HepG2 (cell line): ENCODE measurements at regions not wholly inside any gene's neighbourhood (a gene's known extent, or its start where the extent isn't known, plus 50 kb on each side); places are given as distances from the start of the nearest gene placed in this dataset.
A peak's percentile ranks its signal among the peaks of the same experiment; 100 is the strongest.

Source experiments
- ATAC-seq: fragments of 200-7000 bp; cut with Tn5 transposase; 3 replicates; pipeline ENCODE4 v1.9.1; 2020; ENCODE audit warnings: mild to moderate bottlenecking, moderate library complexity
- BruUV-seq: library from RNA; stranded (reverse); fragments of 400-500 nt; replicated peaks from 2 replicates; lab custom pipeline; 2021; lab: Mats Ljungman, UMichigan
- CTCF ChIA-PET: fragments of 300-600 bp; formaldehyde crosslinking; extraction: SDS; loops from one replicate; lab custom pipeline; 2021; ENCODE audit warnings: low total read pairs, inconsistent platforms, low intra/inter-chr PET ratio; lab: Yijun Ruan, JAX
- POLR2A ChIA-PET: fragments of 350-600 bp; sonication (Branson Sonifier 250); formaldehyde crosslinking; loops from one replicate; lab custom pipeline; 2020; ENCODE audit warnings: antibody characterized with exemption, inconsistent platforms; lab: Yijun Ruan, JAX
- DNase-seq: peaks from one replicate; pipeline ENCODE4 v3.0.0-alpha.2; 2015; ENCODE audit warnings: low spot score
- FAIRE-seq: peaks from 3 replicates; lab custom pipeline; 2011; peaks lifted over from hg19 to GRCh38; lab: Jason Lieb, UNC
- H2AFZ ChIP-seq: one replicate; pipeline ENCODE4 v1.6.1; 2011; ENCODE audit warnings: low read length, inconsistent platforms
- H3K27ac ChIP-seq: fragments of 300-600 bp; 3 replicates; pipeline ENCODE4 v1.8.0; 2011; ENCODE audit warnings: mixed run types, mild to moderate bottlenecking, mixed read lengths, low read length, inconsistent platforms; ENCODE audit not compliant: insufficient read depth; ENCODE audit errors: extremely low read length
- H3K27me3 ChIP-seq, 2 experiments: fragments of 200-600 bp in 1 of 2; 2 replicates in 1 of 2; 3 replicates in 1 of 2; pipeline versions ENCODE4 v1.6.0 to v1.8.0; 2011; ENCODE audit warnings: low read length in 2 of 2, mild to moderate bottlenecking in 2 of 2, moderate library complexity in 2 of 2, inconsistent platforms in 1 of 2; ENCODE audit not compliant: insufficient read depth in 2 of 2, control insufficient read depth in 1 of 2
- H3K36me3 ChIP-seq, 2 experiments: fragments of 200-600 bp in 1 of 2; replicated peaks in 1 of 2; 2 replicates in 1 of 2; 3 replicates in 1 of 2; pipeline versions ENCODE4 v1.5.1 to v1.8.0; 2011; ENCODE audit warnings: low read length in 2 of 2, inconsistent platforms in 1 of 2; ENCODE audit not compliant: insufficient read depth in 2 of 2, control insufficient read depth in 1 of 2
- H3K4me1 ChIP-seq: 2 replicates; pipeline ENCODE4 v1.5.1; 2012; ENCODE audit warnings: low read length, inconsistent platforms; ENCODE audit not compliant: insufficient read depth
- H3K4me2 ChIP-seq: 2 replicates; pipeline ENCODE4 v1.6.0; 2011; ENCODE audit warnings: low read depth, low read length, inconsistent platforms
- H3K4me3 ChIP-seq, 3 experiments: fragments of 200-600 bp in 1 of 3; sonication (generic), shearing (Covaris generic) in 1 of 3; replicated peaks in 1 of 3; 2 replicates each; pipeline ENCODE4 v1.5.1; 2011 to 2016; ENCODE audit warnings: low read length in 3 of 3, inconsistent platforms in 2 of 3, low read depth in 2 of 3, mild to moderate bottlenecking in 2 of 3, control low read depth in 1 of 3, mixed read lengths in 1 of 3; ENCODE audit not compliant: insufficient read depth in 1 of 3
- H3K79me2 ChIP-seq: one replicate; pipeline ENCODE4 v1.6.1; 2011; ENCODE audit warnings: low read length, inconsistent platforms; ENCODE audit not compliant: insufficient read depth
- H3K9ac ChIP-seq: 2 replicates; pipeline ENCODE4 v1.6.0; 2011; ENCODE audit warnings: mild to moderate bottlenecking, low read depth, low read length, inconsistent platforms; ENCODE audit not compliant: insufficient read depth
- H3K9me3 ChIP-seq: 2 replicates; pipeline ENCODE4 v1.5.1; 2012; ENCODE audit warnings: mild to moderate bottlenecking, low read length
- H4K20me1 ChIP-seq: 2 replicates; pipeline ENCODE4 v1.6.0; 2011; ENCODE audit warnings: inconsistent platforms, mild to moderate bottlenecking, low read length, moderate library complexity; ENCODE audit not compliant: insufficient read depth
- FOSL2 ChIP-seq: sonication (generic); formaldehyde crosslinking; IDR thresholded peaks from 2 replicates; pipeline ENCODE4 v1.4.0; 2020; ENCODE audit warnings: missing genetic modification reagents
- ONECUT2 ChIP-seq: sonication (generic); formaldehyde crosslinking; IDR thresholded peaks from 2 replicates; pipeline ENCODE4 v1.4.0; 2020; ENCODE audit warnings: missing genetic modification reagents
- ZBED4 ChIP-seq: sonication (generic); formaldehyde crosslinking; IDR thresholded peaks from 2 replicates; pipeline ENCODE4 v1.4.0; 2020; ENCODE audit warnings: missing genetic modification reagents, borderline replicate concordance
- WGBS: methylation state at CpG from one replicate; pipeline ENCODE4 v1.1.6; 2017; ENCODE audit warnings: low lambda C conversion rate; 5-methylcytosine and 5-hydroxymethylcytosine counted together
- in situ Hi-C: cut with HindIII; loops from 2 replicates; pipeline ENCODE4 v1.10.0; 2017; ENCODE audit warnings: low pct_unique_long_range_greater_than_20kb; ENCODE audit not compliant: extremely low pct_ligation_motif_present
- intact Hi-C: fragments of 100-400 bp; cut with micrococcal nuclease; formaldehyde crosslinking; loops from one replicate; pipeline ENCODE4 v1.10.0; 2022; ENCODE audit not compliant: unreplicated experiment
- TF ChIP-seq, protein P1 (sequence below): sonication (generic); formaldehyde crosslinking; IDR thresholded peaks from 2 replicates; pipeline ENCODE4 v1.5.0; 2020; ENCODE audit warnings: mild to moderate bottlenecking, missing genetic modification reagents, moderate library complexity

DNA sequence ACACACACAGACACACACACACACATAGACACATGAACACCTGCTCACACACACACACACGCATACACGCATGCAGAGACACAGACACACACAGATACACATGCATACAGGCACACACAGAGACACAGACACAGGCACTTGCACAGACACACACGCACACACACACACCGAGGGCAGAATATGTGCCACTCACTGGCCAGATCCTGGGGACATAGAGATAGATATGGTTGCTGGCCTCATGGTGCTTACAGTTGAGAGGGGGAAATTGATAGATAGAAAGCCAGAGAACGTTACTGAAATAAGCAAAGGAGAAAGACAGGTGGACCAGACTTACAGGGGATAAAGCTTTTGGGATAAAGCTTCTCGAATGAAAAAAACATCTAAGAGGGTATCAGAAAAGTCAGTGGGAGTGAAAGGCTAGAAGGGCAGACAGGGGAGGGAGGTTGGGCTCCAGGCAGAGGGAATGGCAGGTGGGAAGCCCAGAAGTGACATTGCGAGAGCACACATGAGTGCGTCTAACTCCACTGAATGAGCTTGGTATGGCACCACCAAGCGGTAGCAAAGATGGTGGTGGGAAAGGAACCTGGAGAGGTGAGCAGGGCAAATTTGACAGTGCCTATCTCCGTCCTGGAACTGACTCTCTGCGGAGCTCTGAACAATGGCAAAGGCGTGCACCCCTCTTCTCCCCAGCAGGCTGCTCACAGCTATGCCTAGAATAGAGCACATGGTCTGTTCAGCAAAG lies 390.1 kb upstream of the TRIB2 start (continued):
- TF ChIP-seq, protein P1, sequence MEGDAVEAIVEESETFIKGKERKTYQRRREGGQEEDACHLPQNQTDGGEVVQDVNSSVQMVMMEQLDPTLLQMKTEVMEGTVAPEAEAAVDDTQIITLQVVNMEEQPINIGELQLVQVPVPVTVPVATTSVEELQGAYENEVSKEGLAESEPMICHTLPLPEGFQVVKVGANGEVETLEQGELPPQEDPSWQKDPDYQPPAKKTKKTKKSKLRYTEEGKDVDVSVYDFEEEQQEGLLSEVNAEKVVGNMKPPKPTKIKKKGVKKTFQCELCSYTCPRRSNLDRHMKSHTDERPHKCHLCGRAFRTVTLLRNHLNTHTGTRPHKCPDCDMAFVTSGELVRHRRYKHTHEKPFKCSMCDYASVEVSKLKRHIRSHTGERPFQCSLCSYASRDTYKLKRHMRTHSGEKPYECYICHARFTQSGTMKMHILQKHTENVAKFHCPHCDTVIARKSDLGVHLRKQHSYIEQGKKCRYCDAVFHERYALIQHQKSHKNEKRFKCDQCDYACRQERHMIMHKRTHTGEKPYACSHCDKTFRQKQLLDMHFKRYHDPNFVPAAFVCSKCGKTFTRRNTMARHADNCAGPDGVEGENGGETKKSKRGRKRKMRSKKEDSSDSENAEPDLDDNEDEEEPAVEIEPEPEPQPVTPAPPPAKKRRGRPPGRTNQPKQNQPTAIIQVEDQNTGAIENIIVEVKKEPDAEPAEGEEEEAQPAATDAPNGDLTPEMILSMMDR (CRISPR knock-in tag) = peak; percentile 69

GRCh38 chr2:12330916-12331315 lies 385.8 kb upstream of the TRIB2 start:
- no peaks in the 10 kb centered on the region for H3K79me2 ChIP-seq
- H3K4me2 ChIP-seq = no peak overlapping the region
- no peaks in the 10 kb centered on the region for H3K4me1 ChIP-seq
- no peak for DNase-seq
- no peak overlapping the region for H3K9ac ChIP-seq
- no TSS peak for BruUV-seq
- 0 out of 2 replicates have a peak, but pooled peaks have one; percentile 10 for TF ChIP-seq FOSL2
- no peak for TF ChIP-seq ONECUT2 (CRISPR knock-in tag)
- no peak for TF ChIP-seq ZBED4 (CRISPR knock-in tag)
- TF ChIP-seq, all 625 proteins: peak for 1
- POLR2A ChIA-PET = no interaction called here
- FAIRE-seq = no peak
- Histone ChIP-seq H3K27me3 (peaks cover 0 to 6% of the 10 kb centered on the region in 2 experiments; a peak in 1 of 5 replicates), H4K20me1 (no peaks in the 10 kb centered on the region), H3K27ac (no peak overlapping the region), H2AFZ (no peak overlapping the region), H3K36me3 (no peaks in the 10 kb centered on the region), H3K9me3 (no peaks in the 10 kb centered on the region), H3K4me3 (no peak overlapping the region)
- under 1% methylated on average over 3 of the region's 3 CpGs for whole genome bisulfite sequencing
- CTCF ChIA-PET = no interaction called here
- in situ Hi-C loops (no loop called here), intact Hi-C loops (no loop called here)
- no peak for ATAC-seq
